ENCODE measurements at regions not wholly inside any gene's neighbourhood (a gene's known extent, or its start where the extent isn't known, plus 50 kb on each side); places are given as distances from the start of the nearest gene placed in this dataset.
"Not testable (repeated sequence)": the region's sequence is repeated elsewhere in the genome, so short reads cannot be mapped to it uniquely, and the experiment has no call there.

- no peak overlapping the region for H3K27ac ChIP-seq
- TF ChIP-seq CTCF (IDR thresholded peaks at IDR 0.05) (no peak), ZFX (IDR thresholded peaks at IDR 0.05; ENCODE audit: borderline replicate concordance) (no peak)
Observed at GRCh38 chr20:28562510-28562898, 2695.0 kb upstream of the DEFB115 start.

GRCh38 chr20:28562899-28563521, 2694.5 kb upstream of the DEFB115 start:
- H3K27ac ChIP-seq, result not testable (repeated sequence)

GRCh38 chr20:28564024-28564423, 2693.4 kb upstream of the DEFB115 start:
- H3K27ac ChIP-seq, result not testable (repeated sequence)

- not testable (repeated sequence) for H3K27ac ChIP-seq
Observed at GRCh38 chr20:28564688-28565463, 2692.6 kb upstream of the DEFB115 start.

- TF ChIP-seq CTCF (IDR thresholded peaks at IDR 0.05), result peak; percentile 57
- H3K27ac ChIP-seq, result not testable (repeated sequence)
Observed at GRCh38 chr20:28575991-28576390, 2681.5 kb upstream of the DEFB115 start.

- not testable (repeated sequence) for H3K27ac ChIP-seq
Observed at GRCh38 chr20:28591680-28592079, 2665.8 kb upstream of the DEFB115 start.

GRCh38 chr20:28593383-28593782, 2664.1 kb upstream of the DEFB115 start:
- H3K27ac ChIP-seq, result not testable (repeated sequence)

GRCh38 chr20:28594476-28594875, 2663.0 kb upstream of the DEFB115 start:
- H3K27ac ChIP-seq, result not testable (repeated sequence)

GRCh38 chr20:28602006-28602402, 2655.5 kb upstream of the DEFB115 start:
- H3K27ac ChIP-seq, result peak overlapping the region; percentile 73

GRCh38 chr20:28602403-28603217, 2654.9 kb upstream of the DEFB115 start:
- H3K27ac ChIP-seq, result peak overlapping the region; percentile 73
- peak; percentile 79 for TF ChIP-seq CTCF (IDR thresholded peaks at IDR 0.05)

GRCh38 chr20:28603218-28603577, 2654.3 kb upstream of the DEFB115 start:
- peak overlapping the region; percentile 73 for H3K27ac ChIP-seq

GRCh38 chr20:28616354-28616753, 2641.1 kb upstream of the DEFB115 start:
- TF ChIP-seq ZFX (IDR thresholded peaks at IDR 0.05; ENCODE audit: borderline replicate concordance) (no peak), CTCF (IDR thresholded peaks at IDR 0.05) (no peak)
- H3K27ac ChIP-seq, result no peak overlapping the region

- not testable (repeated sequence) for H3K27ac ChIP-seq
Observed at GRCh38 chr20:28619956-28620651, 2637.4 kb upstream of the DEFB115 start.
